GM21526 (cell line): ENCODE measurements at regions not wholly inside any gene's neighbourhood (a gene's known extent, or its start where the extent isn't known, plus 50 kb on each side); places are given as distances from the start of the nearest gene placed in this dataset.
"Not testable (repeated sequence)": the region's sequence is repeated elsewhere in the genome, so short reads cannot be mapped to it uniquely, and the experiment has no call there.

Experiments
- ATAC-seq: cut with Tn5 transposase; IDR thresholded peaks from one replicate; pipeline ENCODE4 v1.9.1; 2021; ENCODE audit warnings: moderate library complexity; ENCODE audit not compliant: unreplicated experiment, low FRiP score

GRCh38 chr5:66234241-66234640 lies 90.1 kb downstream of the SREK1 start:
- ATAC-seq: no peak

GRCh38 chr5:66238435-66238834 lies 94.3 kb downstream of the SREK1 start:
- no peak for ATAC-seq

GRCh38 chr5:66239034-66239433 lies 94.9 kb downstream of the SREK1 start:
- ATAC-seq: no peak

GRCh38 chr5:66241136-66241825 lies 97.2 kb downstream of the SREK1 start:
- no peak for ATAC-seq

GRCh38 chr5:66242050-66242715 lies 98.1 kb downstream of the SREK1 start:
- no peak for ATAC-seq

- ATAC-seq: no peak
Measured at GRCh38 chr5:66246608-66247007, 102.5 kb downstream of the SREK1 start.

- ATAC-seq: no peak
Measured at GRCh38 chr5:66247176-66247960, 103.3 kb downstream of the SREK1 start.

- ATAC-seq: no peak
Measured at GRCh38 chr5:66248874-66249273, 104.8 kb downstream of the SREK1 start.

- ATAC-seq: no peak
Measured at GRCh38 chr5:66249920-66250319, 105.8 kb downstream of the SREK1 start.

- ATAC-seq: no peak
Measured at GRCh38 chr5:66252849-66253248, 108.7 kb downstream of the SREK1 start.

- no peak for ATAC-seq
Measured at GRCh38 chr5:66255714-66256113, 111.6 kb downstream of the SREK1 start.

- ATAC-seq: no peak
Measured at GRCh38 chr5:66273121-66273520, 129.0 kb downstream of the SREK1 start.

- no peak for ATAC-seq
Measured at GRCh38 chr5:66276986-66277385, 132.9 kb downstream of the SREK1 start.

GRCh38 chr5:66277981-66278380 lies 133.9 kb downstream of the SREK1 start:
- ATAC-seq: no peak

- ATAC-seq: no peak
Measured at GRCh38 chr5:66281294-66281693, 137.2 kb downstream of the SREK1 start.

GRCh38 chr5:66284588-66285342 lies 140.7 kb downstream of the SREK1 start:
- no peak for ATAC-seq

- ATAC-seq: no peak
Measured at GRCh38 chr5:66285343-66285922, 141.3 kb downstream of the SREK1 start.

GRCh38 chr5:66291771-66292170 lies 147.7 kb downstream of the SREK1 start:
- no peak for ATAC-seq

GRCh38 chr5:66293851-66294250 lies 149.8 kb downstream of the SREK1 start:
- not testable (repeated sequence) for ATAC-seq

- no peak for ATAC-seq
Measured at GRCh38 chr5:66299463-66299862, 155.4 kb downstream of the SREK1 start.
